Activated effector memory CD4-positive, alpha-beta T cell treated with anti-CD3 and anti-CD28 coated beads, Interleukin-2, amount 50 U/mL, for 16 hours (primary cell): ENCODE measurements at regions not wholly inside any gene's neighbourhood (a gene's known extent, or its start where the extent isn't known, plus 50 kb on each side); places are given as distances from the start of the nearest gene placed in this dataset.

Source experiments
- DNase-seq: peaks from one replicate; pipeline ENCODE4 v3.0.0-alpha.2; 2020

DNA sequence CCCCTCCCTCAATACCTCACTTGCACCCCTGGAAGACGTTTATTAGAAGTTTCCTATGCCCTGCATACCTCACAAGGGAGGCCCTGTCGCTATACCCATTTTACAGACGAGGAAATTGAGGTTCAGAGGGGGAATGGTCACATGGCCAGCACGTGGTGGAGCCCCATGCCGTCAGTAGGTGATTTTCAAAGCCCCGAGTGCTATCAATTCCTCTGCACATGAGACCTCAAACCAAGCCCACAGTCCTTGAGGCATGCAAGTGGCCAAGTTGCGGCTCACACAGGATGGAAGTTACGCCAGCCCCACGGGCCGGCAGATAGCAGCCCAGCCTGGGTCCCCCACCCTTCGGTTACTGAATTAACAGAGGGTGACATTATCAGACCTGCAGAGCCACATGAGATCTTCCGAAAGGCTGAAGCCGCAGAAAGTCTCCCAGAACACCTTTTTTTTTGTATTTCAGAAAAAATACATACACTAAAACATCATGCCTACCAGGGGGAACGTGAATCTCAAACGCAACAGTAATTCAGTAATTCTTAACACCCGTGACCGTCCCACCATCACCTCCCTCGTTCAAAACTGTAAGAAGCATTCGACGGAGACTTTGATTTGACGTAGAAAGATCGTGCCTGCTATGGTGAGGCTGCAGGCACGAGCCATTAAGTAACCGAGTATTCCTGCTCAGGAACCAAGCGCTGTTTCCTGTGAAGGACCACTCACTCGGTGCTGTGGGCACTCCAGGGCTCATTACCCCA, 129.0 kb downstream of the RFLNA start:
- no peak for DNase-seq

DNA sequence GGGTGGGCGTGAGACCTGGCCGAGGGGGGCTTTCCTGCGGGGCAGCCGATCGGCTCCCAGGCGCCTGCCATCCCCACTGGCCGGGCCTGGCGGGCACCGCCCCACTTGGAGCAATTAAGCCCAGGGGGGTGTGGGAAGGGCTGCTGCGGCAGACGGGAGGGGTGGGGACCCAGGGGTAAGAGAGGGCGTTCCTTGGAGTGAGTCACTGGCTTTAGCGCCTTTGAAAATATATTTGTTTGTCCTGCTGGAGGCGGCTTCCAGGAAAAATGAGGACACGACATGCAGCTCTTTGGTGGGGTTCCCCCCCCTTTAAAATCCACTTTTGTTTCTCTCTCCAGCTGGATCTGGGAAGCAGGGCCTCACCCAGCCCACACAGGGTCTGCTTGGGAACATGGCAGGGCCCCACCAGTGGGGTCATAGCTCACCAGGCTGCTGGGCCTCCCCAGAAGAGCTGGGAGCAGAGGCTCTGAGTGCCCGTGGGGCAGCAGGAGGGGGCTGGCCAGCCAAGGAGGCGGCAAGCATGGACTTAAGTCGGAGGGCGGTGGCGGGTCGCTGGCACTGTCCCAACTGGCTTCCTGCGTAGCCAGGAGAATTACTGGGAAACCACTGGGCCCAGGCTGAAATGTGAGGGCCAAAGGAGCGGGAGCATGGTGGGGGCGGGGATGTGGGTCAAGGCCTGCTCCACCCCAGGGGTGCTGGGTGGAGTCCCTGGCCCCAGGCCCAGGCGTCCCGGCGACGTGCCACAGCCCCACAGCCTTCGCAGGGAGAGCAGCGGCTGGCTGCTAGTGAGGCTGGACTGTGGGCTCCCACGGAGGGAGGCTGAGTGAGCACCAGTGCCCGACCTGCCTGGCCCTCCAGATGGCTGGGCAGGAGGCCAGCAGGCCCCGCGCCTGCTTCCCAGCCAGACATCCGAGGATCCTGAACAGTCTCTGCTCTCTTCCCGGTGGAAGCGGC, 128.0 kb downstream of the RFLNA start:
- no peak for DNase-seq

DNA sequence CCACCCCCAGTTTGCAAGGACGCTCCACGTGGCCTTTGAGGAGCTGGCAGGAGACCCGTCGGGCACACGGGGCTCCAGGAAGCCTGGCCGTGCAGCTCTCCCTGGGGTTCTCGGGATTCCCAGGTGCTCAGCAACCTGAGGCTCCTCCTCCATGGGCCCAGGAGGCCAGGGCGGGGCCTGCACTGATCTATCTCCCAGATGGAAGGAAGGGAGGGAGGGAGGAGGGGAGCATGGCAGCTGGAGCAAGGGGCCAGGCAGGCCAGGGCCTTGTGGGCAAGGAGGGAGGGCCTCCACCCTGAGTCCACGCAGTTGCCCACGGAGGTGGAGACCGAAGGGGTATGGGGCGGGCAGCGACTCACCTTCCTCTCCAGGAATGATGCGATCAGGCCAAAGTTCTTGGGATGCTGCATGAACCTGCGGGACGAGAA, 127.3 kb downstream of the RFLNA start:
- DNase-seq, result no peak

DNA sequence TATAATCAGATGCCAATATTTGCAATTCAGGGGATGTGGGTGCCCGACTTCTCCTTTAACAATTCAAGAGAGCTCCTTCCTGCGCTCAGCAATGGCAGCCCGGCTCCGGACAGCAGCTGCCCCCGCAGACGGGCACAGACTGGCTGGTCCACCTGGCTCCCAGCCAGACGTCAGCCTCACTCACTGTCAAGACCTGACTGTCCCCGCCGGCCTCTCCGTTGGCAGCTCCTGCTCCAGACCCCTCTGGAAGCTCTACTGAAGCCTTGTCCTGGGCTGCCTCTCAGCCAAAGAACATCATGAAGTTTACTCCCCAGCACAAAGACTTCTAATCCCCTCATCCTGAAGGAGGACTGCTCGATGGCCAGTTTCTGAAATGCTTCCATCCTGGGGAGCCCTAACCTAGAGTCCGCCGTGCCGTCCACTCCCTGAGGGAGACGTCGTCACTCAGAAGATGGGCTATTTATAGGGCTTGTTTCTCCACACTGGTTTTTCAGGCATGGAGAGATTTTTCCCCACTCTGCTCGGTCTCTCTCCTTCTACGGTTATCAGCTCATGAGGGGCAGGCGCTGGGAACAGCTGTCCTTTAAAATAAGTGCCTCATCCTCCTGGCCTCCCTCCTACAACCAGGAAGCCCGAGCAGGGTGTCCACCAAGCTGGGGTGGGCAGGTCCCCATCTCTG, 126.2 kb downstream of the RFLNA start:
- DNase-seq, result no peak

DNA sequence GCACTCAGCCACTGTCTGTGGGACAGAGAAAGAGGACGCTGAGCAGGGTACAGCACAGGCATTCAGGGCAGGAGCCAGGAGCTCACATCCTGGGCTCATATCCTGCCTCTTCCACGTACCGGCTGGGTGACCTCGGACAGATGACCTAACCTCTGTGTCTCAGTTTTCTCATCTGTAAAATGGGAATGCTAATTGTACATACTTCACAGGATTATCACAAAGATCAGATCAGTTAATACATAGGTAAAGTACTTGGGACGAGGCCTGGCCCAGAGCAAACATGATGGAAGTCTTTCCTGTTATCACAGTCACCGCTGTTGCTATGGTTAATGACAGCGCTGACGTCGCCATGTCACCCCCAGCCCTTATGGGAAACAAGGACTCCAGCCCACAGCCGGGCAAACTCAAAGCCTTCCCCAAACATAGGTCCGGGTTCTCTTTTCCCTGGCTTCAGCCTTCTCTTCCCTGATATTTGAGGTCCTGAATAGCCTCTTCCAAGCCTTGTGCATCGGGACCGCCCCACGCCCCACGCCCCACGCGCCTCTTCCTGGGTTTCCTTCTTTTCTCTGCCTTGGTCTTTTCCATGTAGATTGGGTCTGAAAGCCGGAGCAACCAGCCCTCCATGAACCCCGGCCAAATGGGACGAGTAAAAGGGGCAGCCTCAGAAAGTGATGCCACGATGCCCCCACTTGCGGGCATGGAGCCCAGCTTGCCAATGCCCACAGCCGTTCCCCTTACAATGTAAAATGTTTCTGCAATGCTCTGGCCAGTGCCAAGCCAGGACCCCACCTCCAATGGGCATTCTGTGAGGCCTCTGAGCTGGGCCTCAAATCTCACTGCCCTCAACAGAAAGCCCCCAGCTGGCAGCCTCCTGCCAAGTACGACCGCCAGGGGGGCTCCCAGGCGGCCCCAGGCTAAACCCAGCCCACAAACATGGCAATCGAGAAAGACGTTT, 125.4 kb downstream of the RFLNA start:
- DNase-seq, result no peak

DNA sequence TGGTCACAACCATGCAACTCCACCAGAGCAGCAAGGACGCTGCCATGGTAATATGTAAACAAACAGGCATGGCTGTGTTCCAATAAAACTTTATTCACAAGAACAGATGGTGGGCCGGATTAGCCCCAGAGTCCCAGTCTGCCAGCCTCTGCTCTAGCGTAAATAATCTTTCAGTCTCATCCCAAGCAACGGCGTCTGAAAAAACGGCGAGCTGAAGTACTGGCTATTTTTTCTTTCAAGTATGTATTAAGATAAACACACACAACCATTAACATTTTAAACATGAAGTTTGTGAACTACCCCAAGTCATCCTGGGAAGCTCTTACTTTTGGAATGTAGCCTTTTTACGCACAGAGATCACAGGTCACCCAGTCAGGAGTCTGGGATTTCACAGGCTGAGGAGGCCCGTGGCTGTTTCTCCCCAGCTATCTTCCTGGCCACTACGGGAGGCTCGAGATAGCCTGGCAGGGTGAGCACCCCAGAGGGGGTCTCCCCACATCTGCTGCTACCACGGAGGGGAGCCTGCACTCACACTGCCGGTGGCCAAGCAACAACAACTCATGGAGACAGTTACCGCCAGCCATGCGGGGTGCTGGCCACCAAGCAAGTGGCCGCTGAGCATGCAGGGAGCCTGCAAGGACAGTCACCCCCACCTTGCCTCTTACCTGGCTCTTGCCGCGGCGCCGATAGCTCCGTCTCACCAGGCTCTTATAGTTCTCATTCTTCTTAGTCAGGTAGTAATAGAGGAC, 124.6 kb downstream of the RFLNA start:
- DNase-seq, result no peak

DNA sequence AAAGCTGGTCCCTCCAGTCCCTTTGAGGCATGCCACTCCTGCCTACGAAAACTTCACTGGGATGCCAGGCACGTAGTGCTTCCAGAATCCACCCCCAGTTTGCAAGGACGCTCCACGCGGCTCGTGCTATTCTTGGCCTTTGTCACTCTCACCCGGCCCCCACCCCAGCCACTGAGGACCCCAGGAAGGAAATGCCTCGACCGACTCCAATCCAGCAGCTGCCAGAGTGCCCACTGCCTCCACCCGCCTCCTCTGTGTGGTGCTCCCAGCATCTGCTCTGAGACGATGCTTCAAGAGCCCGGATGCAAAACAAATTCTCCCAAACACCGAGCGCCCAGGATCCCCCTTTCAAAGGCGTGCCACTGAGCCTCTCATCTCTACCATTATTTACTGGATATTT, 123.9 kb downstream of the RFLNA start:
- no peak for DNase-seq

DNA sequence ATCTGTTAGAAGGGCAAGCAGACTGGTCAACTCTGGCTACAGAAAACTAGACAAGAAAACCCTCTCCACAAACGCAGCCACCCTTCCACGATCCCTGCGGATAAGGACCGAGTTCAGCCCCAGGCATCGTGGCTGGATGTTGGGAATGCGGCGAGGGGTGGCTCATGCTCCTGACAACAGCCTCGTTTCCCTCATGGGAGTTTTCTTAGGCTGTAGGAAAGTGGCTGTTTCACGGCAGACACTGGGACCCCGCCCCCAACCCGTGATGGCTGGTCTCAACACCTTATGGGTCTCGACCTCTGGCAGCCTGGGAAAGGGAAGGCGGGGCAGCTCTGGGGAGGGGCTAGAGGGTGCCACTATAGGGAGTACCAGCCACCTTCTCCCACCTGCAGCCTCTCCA, 123.3 kb downstream of the RFLNA start:
- no peak for DNase-seq

DNA sequence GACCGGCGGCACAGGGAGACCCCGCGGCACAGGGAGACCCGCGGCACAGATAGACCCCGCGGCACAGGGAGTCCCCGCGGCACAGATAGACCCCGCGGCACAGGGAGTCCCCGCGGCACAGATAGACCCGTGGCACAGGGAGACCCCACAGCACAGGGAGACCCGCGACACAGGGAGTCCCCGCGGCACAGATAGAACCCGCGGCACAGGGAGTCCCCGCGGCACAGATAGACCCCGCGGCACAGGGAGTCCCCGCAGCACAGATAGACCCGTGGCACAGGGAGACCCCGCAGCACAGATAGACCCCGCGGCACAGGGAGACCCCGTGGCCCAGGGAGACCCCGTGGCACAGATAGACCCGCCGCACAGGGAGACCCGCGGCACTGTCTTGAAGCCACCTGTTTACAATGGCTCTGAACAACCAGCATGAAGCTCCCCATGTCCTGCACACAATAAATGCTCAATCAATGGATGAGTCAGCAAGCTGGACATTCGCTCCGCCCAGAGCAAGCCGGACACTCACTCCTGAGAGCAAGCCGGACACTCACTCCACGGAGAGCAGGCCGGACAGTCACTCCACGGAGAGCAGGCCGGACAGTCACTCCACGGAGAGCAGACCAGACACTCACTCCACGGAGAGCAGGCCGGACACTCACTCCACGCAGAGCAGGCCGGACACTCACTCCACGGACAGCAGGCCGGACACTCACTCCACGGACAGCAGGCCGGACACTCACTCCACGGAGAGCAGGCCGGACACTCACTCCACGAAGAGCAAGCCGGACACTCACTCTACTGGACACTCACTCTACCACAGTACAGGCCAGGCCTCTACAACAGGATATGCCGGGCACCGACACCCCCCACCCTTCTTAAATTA, 121.9 kb downstream of the RFLNA start:
- DNase-seq, result no peak

DNA sequence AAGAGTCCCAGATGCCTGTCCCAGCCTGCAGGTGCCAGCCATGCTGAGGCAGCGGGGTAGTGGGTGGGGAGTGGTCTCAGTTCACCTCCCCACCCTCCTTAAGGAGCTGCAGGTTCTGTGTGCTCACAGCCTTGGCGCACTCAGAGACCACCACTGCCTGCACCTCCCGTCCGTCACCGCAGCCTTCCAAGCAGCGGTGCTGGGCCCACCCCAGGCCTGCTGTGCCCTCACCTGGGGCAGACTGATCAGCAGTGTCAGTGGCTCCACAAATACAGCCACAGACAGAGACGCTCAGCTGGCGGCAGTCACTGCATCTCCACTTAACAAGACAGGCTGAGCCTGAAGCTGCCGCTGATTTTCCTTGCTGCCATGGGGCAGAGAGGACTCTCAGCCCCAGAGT, 120.2 kb downstream of the RFLNA start:
- DNase-seq, result no peak

DNA sequence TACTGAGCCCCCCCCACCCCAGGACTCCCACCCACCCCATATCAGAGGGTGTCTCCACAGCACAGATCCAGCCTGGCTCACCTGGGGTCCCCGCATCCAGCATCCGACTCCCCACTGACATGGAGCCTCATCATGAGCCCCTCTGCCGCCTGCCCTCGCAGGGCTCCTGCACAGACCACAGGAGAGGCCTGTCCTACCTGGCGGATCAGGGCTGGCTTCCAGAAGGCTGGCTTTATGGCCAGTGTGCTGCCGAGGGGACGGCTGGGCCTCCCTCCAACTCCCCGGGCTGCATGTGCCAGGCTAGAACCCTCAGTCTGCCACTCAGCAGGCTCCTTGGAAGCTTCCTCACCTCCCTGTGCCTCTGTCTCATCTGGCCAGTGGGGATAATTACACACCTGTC, 119.0 kb downstream of the RFLNA start:
- no peak for DNase-seq

DNA sequence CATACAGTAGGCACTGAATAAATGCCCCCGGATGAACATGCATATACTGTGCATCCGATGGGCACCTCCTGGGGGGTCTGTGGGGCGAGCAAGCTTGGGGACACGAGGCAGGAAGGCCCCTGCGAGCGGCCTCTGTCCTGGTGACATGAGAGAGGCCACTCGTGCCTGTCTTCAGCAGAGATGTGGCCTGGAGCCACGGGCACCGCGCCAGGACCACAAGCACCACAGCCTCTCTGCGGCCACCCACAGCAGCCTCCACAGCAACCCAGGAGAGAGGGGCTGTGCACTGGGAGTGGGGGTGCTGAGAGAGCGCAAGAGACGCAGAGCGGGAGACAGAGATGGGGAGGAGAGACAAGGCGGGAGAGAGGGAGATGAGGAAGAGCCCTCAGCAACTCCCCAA, 118.5 kb downstream of the RFLNA start:
- DNase-seq, result no peak

DNA sequence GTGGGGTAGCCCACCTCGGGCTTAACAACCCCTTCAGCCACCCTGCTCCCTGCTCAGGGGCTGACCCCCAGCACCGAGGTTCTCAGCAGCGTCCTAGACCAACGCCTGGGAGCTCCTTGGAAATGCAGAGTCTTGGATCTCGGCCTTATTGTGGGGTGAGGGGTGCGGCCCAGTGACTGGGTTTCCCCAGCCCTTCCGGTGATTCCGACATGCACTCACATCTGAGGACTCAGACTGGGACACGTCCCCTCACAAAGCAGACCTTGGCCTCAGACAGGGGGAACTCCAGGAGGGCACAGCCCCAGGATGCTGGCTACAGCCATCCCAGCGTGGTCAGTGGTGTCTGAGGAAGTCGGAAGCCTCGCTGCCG, 117.7 kb downstream of the RFLNA start:
- no peak for DNase-seq

DNA sequence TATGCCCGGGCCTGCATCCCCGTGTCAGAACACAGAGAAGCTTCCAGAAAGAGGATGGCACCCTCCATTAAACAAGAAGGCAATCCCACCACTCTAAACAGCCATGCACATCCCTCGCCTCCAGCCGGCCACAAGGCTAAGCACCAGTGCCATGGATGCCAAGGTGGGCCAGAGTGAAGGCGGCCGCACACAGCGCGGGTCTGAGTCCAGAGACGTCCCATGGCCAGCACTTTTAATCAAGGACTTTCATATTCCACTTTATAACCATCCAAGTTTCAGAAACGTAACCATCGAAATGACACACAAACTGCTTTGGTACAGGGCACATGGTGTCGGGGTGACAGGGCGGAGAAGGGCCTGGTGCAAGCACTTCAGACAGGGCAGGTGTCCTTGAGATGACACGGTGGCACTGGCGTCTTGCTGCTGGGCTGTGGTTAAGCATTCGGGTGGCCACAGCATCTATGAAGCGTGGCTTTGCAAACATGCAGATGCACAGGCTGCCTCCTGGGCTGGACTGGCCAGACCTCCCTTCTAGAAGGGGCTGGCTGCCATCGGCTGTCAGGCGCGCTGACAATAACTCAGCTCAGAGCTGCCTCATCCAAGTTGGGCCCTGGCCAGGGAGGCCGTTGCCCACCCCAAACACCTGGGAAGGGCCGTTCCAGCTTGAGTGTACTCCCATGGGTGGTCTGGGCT, 117.2 kb downstream of the RFLNA start:
- no peak for DNase-seq

DNA sequence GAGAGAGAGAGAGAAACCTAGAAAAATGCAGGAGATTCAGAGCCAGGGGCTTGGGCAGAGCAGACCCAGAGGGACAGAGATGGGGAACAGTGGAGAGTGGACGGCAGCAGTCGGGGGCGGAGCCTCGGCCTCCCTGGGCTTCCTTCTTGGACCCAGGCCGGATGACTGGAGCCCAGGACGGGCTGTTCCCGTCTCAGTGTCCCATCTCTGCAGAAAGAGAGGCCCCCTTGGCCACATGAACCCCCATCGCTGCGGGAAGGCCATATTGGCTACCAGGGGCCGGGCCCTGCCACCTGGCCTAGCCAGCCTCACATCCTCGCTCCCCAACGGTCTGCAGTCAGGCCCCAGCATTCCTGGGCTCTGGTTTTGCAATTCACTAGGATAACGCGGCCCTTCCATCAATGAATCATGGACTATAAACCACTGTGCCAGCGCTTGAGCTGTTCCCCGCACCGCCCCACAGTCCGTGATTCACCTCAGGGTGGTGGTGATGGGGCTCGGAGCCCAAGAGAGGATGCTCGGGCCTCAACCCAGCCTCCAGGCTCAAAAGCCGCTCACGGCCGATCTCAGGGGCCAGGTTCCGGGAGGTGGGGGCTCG, 116.5 kb downstream of the RFLNA start:
- DNase-seq, result no peak

DNA sequence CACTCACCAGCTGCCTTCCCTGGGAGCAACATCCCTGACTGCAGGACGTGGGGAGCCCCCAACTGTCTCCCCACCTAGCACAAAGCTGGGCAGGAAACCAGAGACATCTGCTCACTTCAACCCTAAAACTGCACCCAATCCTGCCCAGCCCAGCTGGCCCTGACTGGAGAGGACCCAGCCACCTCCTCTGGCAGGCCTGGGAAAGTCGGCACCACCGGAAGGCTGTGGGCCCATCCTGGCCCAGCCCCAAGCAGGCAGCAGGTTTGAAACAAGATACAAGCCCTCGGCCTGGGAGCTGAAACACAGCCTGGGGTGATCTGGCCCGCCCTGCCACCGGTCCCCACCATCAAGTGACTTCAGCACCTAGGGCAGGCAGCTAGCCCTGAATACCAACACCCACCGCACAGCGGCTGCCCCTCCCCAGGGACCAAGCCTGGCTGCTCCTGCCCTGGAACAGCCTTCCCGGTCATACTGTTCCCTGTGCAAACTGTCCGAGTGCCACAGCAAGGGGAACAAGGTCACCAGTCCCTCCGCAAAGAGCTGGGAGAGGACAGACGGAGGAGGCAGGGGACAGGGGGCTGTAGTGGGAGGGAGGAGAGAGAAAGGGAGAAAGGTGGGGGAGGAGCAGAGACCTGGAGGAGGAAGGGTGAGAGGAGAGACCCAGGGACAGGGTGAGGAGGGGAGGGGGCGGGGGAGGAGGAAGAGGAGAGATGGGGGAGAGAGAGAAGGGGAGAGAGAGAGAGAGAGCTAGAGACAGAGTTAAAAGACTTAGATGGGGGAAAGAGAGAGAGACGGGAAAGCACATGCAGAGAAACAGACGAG, 115.7 kb downstream of the RFLNA start:
- no peak for DNase-seq

DNA sequence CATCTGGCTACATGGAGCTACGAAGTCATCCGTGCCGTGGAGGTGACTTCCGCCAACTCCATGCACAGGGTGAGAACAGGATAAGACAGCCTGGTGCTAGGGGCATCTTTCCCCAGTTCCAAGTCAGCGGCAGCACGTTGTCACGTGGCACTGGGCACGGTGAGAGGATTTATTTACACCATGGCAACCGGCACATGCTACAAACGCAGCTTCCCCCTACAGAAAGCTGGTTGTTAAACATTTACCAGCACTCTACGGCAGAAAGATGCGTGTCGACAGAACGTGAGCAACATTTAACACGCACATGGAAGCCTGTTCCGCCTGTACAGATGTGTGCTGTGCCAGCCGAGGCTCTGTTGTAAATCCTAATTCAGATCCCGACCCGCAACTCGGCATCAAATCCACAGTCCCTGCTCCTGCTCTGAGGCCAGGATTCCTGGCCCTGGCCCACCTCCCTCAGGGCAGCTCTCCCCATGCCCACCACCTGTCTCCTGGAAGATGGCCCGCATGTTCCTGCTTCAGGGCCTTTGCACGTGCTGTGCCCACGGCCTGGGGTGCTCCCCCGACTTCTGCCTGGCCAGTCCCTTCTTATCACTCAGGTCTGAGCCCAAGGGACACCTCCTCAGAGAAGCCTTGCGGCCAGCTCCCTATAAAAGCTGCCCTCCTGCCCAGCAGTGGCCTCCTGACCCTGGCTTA, 114.1 kb downstream of the RFLNA start:
- DNase-seq, result no peak

DNA sequence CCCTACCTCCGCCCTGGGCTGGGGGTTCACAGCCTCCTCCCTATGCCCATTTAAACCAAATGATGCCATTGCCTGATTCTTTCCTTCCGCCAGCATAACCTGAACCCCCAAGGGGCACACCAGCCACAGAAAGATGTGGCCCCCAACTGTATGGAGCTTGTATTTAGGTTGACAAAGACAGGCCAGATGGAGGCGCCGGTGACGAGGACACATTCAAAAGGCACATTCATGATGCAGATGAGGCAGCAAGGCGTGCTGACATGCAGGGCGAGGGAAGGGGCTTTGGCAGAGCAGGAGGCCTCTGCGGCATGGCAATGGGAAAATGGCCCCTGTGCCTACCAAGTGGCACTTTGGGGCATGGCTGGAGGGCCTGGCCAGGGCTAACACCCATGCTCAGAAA, 112.2 kb downstream of the RFLNA start:
- DNase-seq, result no peak
